WI38 (cell line): ENCODE measurements at regions not wholly inside any gene's neighbourhood (a gene's known extent, or its start where the extent isn't known, plus 50 kb on each side); places are given as distances from the start of the nearest gene placed in this dataset.
"Not testable (repeated sequence)": the region's sequence is repeated elsewhere in the genome, so short reads cannot be mapped to it uniquely, and the experiment has no call there.

Source experiments
- H3K4me3 ChIP-seq: 2 replicates; pipeline ENCODE4 v1.5.1; 2011; ENCODE audit warnings: low read depth, mild to moderate bottlenecking, control low read depth, low read length
- TF ChIP-seq, protein P1 (sequence below): IDR thresholded peaks from 2 replicates; pipeline ENCODE4 v1.5.1; 2012; ENCODE audit warnings: low read depth, mild to moderate bottlenecking, control low read depth, low read length

DNA sequence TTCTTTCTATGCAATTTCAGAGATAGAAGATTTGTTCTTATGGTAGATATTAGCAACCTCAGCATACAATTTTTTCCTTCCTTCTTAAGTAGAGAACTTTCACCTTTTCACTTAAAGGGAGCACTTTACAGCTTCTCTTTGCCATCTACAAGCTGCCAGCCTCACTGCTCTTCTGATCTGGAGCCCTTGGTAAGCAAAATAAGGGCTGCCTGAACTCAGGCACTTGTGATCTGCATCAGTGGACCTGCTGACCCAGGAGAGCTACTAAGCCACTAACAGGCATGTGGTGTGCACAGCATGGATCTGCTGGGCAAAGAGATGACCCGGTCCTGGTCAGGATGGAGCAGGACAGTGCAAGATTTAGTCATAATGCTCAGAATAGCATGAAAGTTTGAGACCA, 80.8 kb upstream of the SNTG2 start:
- no peak overlapping the region for H3K4me3 ChIP-seq
- TF ChIP-seq, protein P1, sequence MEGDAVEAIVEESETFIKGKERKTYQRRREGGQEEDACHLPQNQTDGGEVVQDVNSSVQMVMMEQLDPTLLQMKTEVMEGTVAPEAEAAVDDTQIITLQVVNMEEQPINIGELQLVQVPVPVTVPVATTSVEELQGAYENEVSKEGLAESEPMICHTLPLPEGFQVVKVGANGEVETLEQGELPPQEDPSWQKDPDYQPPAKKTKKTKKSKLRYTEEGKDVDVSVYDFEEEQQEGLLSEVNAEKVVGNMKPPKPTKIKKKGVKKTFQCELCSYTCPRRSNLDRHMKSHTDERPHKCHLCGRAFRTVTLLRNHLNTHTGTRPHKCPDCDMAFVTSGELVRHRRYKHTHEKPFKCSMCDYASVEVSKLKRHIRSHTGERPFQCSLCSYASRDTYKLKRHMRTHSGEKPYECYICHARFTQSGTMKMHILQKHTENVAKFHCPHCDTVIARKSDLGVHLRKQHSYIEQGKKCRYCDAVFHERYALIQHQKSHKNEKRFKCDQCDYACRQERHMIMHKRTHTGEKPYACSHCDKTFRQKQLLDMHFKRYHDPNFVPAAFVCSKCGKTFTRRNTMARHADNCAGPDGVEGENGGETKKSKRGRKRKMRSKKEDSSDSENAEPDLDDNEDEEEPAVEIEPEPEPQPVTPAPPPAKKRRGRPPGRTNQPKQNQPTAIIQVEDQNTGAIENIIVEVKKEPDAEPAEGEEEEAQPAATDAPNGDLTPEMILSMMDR = no peak

DNA sequence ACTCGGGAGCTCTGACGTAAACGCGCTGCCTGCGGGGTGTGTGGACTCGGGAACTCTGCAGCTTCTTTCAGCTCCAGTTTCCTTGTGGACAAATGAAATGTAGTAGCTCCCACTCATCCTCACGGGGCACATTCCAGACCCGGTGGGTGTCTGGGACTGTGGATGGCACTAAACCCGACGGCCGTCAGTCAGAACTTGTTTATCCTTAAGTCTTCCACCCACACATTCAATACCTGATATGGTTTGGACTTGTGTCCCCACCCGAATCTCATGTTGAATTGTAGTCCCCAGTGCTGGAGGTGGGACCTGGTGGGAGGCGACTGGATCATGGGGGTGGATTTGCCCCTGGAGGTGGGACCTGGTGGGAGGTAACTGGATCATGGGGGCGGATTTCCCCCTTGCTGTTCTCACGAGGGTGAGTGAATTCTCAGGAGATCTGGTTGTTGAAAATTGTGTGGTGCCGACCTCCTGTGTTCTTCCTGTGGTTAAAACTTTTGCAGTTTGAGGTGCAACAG, 81.2 kb upstream of the SNTG2 start:
- TF ChIP-seq, protein P1 = no peak
- no peak overlapping the region for H3K4me3 ChIP-seq

DNA sequence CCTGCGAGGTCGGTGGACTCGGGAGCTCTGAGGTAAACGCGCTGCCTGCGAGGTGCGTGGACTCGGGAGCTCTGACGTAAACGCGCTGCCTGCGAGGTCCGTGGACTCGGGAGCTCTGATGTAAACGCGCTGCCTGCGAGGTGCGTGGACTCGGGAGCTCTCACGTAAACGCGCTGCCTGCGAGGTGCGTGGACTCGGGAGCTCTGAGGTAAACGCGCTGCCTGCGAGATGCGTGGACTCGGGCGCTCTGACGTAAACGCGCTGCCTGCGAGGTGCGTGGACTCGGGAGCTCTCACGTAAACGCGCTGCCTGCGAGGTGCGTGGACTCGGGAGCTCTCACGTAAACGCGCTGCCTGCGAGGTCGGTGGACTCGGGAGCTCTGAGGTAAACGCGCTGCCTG, 81.8 kb upstream of the SNTG2 start:
- not testable (repeated sequence) for H3K4me3 ChIP-seq

DNA sequence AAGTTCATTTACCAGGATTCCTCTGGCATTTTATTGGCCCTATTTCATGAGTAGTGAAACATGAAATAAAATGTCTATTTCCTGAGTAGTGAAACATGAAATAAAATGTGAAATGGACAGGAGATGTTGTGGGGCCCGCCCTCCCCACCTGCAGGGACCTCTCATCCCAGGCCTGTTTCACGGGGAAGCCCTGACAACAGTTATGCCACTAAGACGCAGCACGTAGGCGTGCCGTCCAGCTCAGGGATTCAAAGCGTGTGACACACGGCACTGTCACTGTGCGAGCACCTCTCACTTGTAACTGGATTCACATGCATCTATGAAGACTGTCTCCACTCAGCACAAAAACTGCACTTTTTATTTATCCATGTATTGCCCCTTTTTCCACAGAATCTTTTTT, 83.4 kb upstream of the SNTG2 start:
- H3K4me3 ChIP-seq = no peak overlapping the region
- TF ChIP-seq, protein P1 = no peak

DNA sequence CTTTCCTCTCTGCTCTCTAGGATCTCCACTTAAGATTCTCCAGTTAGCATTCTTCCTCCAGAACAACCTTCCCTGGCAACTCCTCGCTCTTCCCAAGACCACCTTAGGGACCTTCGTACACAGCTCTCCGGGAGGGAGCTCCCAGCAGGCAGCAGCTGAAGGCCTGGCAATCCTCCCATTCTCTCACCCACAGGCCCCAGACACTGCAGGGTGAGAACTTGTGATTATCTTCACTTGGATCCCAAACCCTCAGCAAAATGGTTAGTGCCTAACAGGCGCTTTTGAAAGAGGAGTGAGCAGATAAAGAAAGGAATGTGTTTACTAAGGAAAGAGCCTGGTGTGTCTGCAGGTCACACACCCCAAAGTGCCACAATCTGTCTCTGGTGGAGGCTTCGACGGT, 83.8 kb upstream of the SNTG2 start:
- no peak overlapping the region for H3K4me3 ChIP-seq
- TF ChIP-seq, protein P1 = no peak

DNA sequence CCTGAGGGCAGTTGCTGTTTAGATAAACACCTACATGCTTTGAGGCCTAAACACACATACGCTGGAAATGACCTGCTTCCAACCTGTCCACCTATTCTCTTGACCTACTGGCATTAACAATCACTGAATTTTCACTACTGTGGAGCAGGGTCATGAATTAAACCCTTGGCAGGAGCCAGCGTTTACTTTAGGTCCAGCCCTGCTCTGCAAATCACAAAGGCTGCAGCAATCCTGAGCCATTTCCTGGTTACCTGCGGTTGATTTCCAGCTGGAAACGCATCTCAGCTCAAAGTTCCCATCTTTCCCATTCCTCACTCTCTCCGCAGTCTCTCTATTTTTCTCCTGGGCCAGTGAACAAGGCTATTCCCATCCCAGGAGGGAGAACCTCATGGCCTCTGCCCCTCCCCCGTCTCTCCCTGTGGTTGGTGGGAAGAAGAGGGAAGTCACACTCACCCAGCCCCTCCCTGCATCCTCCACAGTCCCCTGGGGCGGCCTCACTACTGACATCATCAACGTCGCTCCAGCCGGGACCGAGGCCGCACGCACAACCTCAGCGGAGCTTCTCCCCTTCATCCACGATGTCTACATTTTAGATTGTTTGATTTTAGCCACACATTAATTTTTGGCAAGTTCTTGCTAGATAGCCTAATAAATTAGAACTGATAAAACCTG, 84.5 kb upstream of the SNTG2 start:
- TF ChIP-seq, protein P1 = no peak
- H3K4me3 ChIP-seq = no peak overlapping the region

DNA sequence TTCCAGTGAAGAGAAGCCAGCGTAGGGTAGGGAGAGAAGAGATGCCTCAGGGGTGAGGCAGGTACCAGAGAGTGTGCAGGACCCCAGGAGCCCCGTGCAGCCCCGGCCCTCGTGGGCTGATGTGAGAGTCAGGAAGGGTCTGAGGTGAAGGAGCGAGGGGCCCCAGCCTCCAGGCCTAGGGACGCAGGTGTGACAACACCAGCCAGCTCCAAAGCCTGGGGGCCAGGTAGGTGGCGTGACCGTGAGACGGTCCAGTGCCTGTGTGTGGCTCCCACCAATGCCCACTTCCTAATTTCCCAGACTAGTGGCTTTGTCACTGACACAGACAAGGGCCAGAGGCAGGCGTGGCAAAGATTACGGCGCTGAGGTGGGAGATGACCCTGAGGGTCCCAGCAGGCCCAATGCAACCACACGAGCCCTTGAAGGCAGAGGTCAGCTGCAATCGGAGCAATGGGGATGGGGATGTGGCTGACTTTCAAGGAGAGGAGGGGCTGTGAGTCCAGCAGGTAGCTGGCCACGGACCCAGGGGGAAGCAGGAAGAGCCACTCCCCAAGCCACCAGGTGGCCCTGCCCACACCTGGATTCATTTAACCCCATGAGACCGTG, 86.0 kb upstream of the SNTG2 start:
- TF ChIP-seq, protein P1 = no peak
- H3K4me3 ChIP-seq = no peak overlapping the region
